PFSK-1 (cell line): ENCODE measurements at regions not wholly inside any gene's neighbourhood (a gene's known extent, or its start where the extent isn't known, plus 50 kb on each side); places are given as distances from the start of the nearest gene placed in this dataset.

Experiments used
- POLR2AphosphoS5 ChIP-seq: IDR thresholded peaks from 2 replicates; pipeline ENCODE4 v1.6.1; 2012; ENCODE audit warnings: low read depth, mild to moderate bottlenecking, control low read depth, low read length, moderate library complexity
- REST ChIP-seq, 2 experiments: IDR thresholded peaks; 2 replicates each; pipeline versions ENCODE4 v1.6.1 to v1.8.0; 2011 to 2012; ENCODE audit warnings: low read depth in 2 of 2, low read length in 2 of 2, control low read depth in 1 of 2, inconsistent platforms in 1 of 2, mild to moderate bottlenecking in 1 of 2, moderate library complexity in 1 of 2; ENCODE audit not compliant: insufficient read depth in 1 of 2
- SIN3A ChIP-seq: IDR thresholded peaks from 2 replicates; pipeline ENCODE4 v1.6.1; 2012; ENCODE audit warnings: mild to moderate bottlenecking, low read length, moderate library complexity, borderline replicate concordance; ENCODE audit not compliant: insufficient read depth

- TF ChIP-seq POLR2AphosphoS5, result no peak
- no peak for TF ChIP-seq SIN3A
- TF ChIP-seq REST (IDR thresholded peaks at IDR 0.05; ENCODE audit: insufficient read depth in 1 of 2, low read depth in 2 of 2, low read length in 2 of 2), result no peak
Observed at GRCh38 chr4:157992948-157993839, 179.6 kb downstream of the GASK1B start.
